Stomach smooth muscle (tissue), 2 donors: ENCODE measurements at regions not wholly inside any gene's neighbourhood (a gene's known extent, or its start where the extent isn't known, plus 50 kb on each side); places are given as distances from the start of the nearest gene placed in this dataset.

Experiments used
- H3K27ac ChIP-seq: one replicate; pipeline ENCODE4 v1.7.0; 2013; ENCODE audit warnings: mild to moderate bottlenecking, low read length, inconsistent platforms
- H3K27me3 ChIP-seq, 2 donors: one replicate each; pipeline ENCODE4 v1.7.0; 2013; ENCODE audit warnings: low read length in 2 of 2; ENCODE audit not compliant: insufficient read depth in 2 of 2, control insufficient read depth in 1 of 2
- H3K36me3 ChIP-seq, 2 donors: one replicate each; pipeline ENCODE4 v1.7.0; 2013; ENCODE audit warnings: low read length in 2 of 2; ENCODE audit not compliant: control insufficient read depth in 2 of 2, insufficient read depth in 2 of 2
- H3K4me1 ChIP-seq: one replicate; pipeline ENCODE4 v1.7.0; 2013; ENCODE audit warnings: low read length; ENCODE audit not compliant: control insufficient read depth, insufficient read depth
- H3K4me3 ChIP-seq, 2 donors: one replicate each; pipeline ENCODE4 v1.7.0; 2013; ENCODE audit warnings: low read length in 2 of 2
- H3K9ac ChIP-seq, 2 donors: one replicate each; pipeline ENCODE4 v1.7.0; 2013; ENCODE audit warnings: low read length in 2 of 2, mild to moderate bottlenecking in 1 of 2
- H3K9me3 ChIP-seq, 2 donors: one replicate each; pipeline ENCODE4 v1.7.0; 2013; ENCODE audit warnings: low read length in 2 of 2; ENCODE audit not compliant: control insufficient read depth in 2 of 2
- donor health status: healthy.
- donor health status: Pancreatic carcinoma.

DNA sequence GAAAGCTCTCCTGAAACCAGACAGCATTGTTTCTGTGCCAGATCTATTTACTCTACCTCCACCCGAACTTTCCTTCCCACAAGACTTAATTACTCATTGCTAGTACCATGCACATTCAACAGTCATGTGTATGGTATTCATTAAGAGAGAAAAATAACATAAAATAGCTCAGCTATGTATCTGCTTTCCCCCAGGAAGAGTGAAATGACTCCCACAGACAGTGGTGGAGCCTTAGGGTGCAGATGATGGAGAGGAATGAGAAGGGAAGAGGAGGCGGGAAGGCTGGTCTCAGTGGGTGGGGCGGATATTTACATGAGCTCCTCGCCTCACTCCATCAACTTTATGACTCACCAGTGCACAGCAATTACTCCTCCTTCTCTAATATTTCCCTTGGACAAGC is 724.5 kb downstream of the EPHA4 start:
- Histone ChIP-seq H3K9ac (no peak overlapping the region), H3K4me1 (no peaks in the 10 kb centered on the region), H3K27ac (no peak overlapping the region), H3K9me3 (no peaks in the 10 kb centered on the region), H3K4me3 (no peak overlapping the region), H3K27me3 (no peaks in the 10 kb centered on the region), H3K36me3 (no peaks in the 10 kb centered on the region)

DNA sequence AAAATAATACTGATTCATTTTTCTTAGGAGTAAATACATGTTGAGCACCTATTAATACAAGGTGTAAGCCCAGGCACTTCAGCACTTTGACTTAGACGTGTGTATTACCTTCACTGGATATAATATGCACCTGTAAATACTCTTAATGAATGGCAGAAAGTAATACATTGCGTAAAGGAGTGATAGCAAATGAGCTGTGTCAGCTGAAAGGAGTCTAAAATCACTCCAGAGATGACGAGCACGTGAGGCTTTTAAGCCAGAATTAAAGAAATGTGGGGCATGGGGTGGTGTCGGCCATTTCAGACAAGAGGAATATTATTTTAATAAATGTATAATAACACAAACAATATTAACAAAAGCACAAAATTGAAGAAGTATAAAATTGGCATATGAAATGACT is 722.7 kb downstream of the EPHA4 start:
- Histone ChIP-seq H3K27ac (no peak overlapping the region), H3K36me3 (no peaks in the 10 kb centered on the region), H3K4me1 (no peaks in the 10 kb centered on the region), H3K27me3 (no peaks in the 10 kb centered on the region), H3K4me3 (no peak overlapping the region), H3K9ac (no peak overlapping the region), H3K9me3 (no peaks in the 10 kb centered on the region)

DNA sequence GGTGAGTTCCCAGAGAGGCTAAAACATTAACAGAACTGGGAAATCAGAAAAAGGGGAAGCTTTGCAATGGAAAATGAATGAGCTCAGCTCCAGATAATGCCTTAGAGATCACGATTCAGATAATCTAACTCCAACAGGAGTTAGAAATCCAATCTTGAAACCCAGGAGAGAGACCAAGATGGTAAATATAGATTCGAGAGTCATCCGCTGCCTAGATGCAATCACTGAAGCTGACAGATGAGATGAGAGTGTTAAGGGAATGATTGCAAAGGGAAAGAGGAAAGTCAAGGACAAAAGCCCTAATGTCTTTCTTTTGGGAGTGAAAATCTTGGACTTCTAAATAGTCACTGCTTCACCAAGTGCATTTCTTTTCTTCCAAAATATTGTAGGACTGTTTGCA is 722.0 kb downstream of the EPHA4 start:
- no peaks in the 10 kb centered on the region for H3K36me3 ChIP-seq
- H3K9ac ChIP-seq: no peak overlapping the region
- no peak overlapping the region for H3K27ac ChIP-seq
- no peaks in the 10 kb centered on the region for H3K27me3 ChIP-seq
- no peak overlapping the region for H3K4me3 ChIP-seq
- no peaks in the 10 kb centered on the region for H3K9me3 ChIP-seq
- no peaks in the 10 kb centered on the region for H3K4me1 ChIP-seq

DNA sequence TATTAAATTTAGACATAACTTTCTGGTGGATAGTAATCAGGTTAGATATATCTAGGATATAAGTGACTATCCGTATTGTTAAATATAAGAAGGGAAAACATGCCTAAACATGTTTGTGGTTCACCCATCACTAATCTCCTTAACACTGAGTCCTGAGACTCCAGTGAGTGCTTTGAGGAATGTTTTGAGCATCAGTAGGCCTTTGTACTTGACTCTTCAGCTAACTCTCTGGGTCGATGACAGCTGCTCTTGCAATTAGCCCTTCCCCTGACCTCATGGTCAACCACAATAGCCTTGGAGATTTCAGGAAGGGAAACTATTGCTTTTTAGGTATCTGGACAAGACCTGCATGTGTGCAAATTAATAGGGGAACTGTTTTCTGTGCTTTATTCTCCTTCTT is 716.8 kb downstream of the EPHA4 start:
- H3K9me3 ChIP-seq: no peaks in the 10 kb centered on the region
- no peak overlapping the region for H3K9ac ChIP-seq
- no peak overlapping the region for H3K27ac ChIP-seq
- H3K4me1 ChIP-seq: no peaks in the 10 kb centered on the region
- H3K27me3 ChIP-seq: no peaks in the 10 kb centered on the region
- no peak overlapping the region for H3K4me3 ChIP-seq
- H3K36me3 ChIP-seq: no peaks in the 10 kb centered on the region

DNA sequence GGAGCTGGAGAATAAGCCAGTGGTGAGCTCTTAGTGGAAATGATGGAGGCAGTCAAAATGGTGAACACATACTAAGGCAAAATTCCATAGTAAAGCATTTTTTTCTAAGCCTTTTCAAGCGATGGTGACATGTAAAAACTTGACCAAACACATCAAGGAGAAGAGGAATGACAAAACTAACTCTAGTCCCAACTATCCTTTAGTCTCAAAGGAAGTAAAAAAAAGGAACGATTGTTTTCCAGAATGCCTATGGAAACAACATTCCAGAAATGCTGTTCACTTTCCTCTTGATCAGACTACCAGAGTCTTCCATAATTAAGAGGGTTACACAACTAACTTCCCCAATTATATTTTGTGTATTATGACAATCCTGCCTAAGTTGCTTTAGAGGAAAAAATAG is 715.6 kb downstream of the EPHA4 start:
- Histone ChIP-seq H3K9me3 (no peaks in the 10 kb centered on the region), H3K27ac (no peak overlapping the region), H3K4me3 (no peak overlapping the region), H3K9ac (no peak overlapping the region), H3K27me3 (no peaks in the 10 kb centered on the region), H3K36me3 (no peaks in the 10 kb centered on the region), H3K4me1 (no peaks in the 10 kb centered on the region)

DNA sequence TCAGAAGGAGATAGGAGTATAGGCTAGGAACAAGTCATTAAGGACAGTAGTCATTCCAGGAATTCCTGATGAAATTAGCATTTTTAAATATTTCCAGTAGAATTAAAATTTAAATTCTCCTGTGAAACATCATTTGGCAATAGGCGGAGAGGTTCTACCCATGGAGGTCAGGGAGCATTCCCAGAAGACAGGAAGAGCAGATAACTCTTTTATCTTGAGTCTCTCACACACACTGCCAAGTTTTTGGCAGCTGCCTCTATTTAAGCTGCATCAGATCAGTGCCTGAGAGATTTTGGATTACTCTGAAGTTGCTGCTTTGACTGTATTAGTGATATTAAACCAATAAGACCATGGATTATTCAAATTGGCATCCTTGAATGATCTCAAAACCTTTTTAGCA is 714.7 kb downstream of the EPHA4 start:
- no peak overlapping the region for H3K27ac ChIP-seq
- H3K4me1 ChIP-seq: no peaks in the 10 kb centered on the region
- no peaks in the 10 kb centered on the region for H3K27me3 ChIP-seq
- H3K36me3 ChIP-seq: no peaks in the 10 kb centered on the region
- H3K9ac ChIP-seq: no peak overlapping the region
- H3K9me3 ChIP-seq: no peaks in the 10 kb centered on the region
- no peak overlapping the region for H3K4me3 ChIP-seq

DNA sequence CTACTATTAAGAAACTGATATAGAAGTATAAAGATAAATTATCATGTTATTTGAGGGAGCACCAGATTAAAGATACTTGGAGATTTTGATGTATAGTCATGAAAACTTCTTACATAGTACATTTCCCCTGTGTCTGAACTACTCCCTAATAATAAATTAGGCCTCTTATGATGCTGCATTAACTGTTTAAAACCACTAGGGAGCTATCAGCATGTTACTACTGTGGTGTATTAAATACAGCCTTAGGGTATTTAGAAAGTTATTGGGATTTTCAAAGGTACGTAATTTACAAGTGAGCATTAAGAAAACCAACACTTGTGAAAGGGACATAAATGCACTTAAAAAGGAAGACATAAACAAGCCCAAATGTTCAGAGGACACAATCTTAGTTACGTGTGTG is 714.0 kb downstream of the EPHA4 start:
- Histone ChIP-seq H3K36me3 (no peaks in the 10 kb centered on the region), H3K9ac (no peak overlapping the region), H3K4me1 (no peaks in the 10 kb centered on the region), H3K27ac (no peak overlapping the region), H3K4me3 (no peak overlapping the region), H3K9me3 (no peaks in the 10 kb centered on the region), H3K27me3 (no peaks in the 10 kb centered on the region)

DNA sequence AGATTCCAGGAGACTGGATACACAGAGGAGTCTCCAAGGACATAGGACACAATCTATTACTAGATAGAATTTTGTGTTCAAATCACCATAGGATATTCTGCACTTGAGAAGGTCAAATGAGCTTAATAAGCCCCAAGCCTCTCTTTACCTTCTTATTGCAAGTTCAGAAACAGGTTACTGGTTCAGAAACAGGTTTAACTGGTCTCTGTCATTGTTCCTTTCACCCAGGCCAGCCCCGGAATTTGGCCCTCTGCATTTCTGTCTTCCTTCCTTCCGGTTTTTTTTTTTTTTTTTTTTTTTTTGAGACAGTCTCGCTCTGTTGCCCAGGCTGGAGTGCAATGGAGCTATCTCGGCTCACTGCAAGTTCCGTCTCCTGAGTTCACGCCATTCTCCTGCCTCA is 700.2 kb downstream of the EPHA4 start:
- no peak overlapping the region for H3K9ac ChIP-seq
- H3K4me1 ChIP-seq: no peaks in the 10 kb centered on the region
- no peak overlapping the region for H3K27ac ChIP-seq
- H3K4me3 ChIP-seq: no peak overlapping the region
- no peaks in the 10 kb centered on the region for H3K27me3 ChIP-seq
- H3K9me3 ChIP-seq: no peaks in the 10 kb centered on the region
- no peaks in the 10 kb centered on the region for H3K36me3 ChIP-seq

DNA sequence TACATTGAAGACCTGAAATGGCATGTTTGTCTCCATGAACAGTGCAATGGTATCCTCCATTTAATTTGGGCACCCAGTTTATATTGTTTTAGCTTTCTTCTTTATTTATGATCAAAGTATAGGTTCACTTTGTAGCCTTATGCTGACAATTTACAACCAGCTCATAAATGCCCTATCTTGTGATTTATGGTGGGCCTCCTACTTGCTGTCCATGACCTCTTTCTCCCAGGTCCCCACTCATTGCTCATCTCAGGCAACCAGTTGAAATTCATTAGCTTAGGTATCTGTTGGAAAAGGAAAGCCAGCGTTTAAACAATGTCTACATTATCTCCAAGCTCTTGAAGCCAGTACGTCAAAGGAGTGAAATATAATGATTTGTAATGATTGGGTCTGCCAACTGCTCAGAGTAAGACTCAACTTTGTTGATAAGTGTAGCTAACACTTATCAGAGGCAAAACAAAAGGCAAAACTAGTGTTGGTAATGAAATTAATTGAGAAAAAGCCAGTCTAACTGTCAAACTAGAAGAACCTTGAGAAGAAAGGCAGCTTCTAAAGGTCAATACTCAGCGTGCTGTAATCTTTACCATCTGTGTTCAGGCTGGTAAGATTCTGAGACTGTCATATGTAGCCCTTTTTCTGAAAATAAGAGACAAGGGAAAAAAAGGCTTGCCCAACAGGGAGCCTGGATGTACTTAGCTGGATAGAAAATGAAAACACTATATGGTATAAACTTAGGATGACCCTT is 695.9 kb downstream of the EPHA4 start:
- Histone ChIP-seq H3K4me1 (no peaks in the 10 kb centered on the region), H3K9me3 (no peaks in the 10 kb centered on the region), H3K27ac (no peak overlapping the region), H3K27me3 (no peaks in the 10 kb centered on the region), H3K9ac (no peak overlapping the region), H3K36me3 (no peaks in the 10 kb centered on the region), H3K4me3 (no peak overlapping the region)

DNA sequence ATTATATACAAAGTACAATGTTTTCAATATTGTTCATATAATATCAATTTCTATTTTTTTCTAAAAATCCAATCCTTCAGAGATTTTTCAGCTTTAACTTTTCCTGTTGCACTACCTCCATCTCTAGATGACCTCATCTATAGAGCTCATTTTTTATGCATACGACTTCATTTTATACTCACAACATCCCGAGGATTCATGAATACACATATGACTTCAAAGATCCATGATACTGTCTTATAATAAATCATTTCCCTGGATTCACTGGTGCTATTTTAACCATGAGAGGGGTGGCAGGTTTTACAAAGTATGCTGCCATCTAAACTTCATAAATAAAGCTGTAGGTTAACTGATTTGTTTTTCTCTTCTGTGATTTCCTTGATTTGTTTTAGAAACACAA is 694.6 kb downstream of the EPHA4 start:
- no peaks in the 10 kb centered on the region for H3K27me3 ChIP-seq
- no peaks in the 10 kb centered on the region for H3K9me3 ChIP-seq
- H3K36me3 ChIP-seq: no peaks in the 10 kb centered on the region
- no peak overlapping the region for H3K9ac ChIP-seq
- no peak overlapping the region for H3K27ac ChIP-seq
- H3K4me1 ChIP-seq: no peaks in the 10 kb centered on the region
- no peak overlapping the region for H3K4me3 ChIP-seq

DNA sequence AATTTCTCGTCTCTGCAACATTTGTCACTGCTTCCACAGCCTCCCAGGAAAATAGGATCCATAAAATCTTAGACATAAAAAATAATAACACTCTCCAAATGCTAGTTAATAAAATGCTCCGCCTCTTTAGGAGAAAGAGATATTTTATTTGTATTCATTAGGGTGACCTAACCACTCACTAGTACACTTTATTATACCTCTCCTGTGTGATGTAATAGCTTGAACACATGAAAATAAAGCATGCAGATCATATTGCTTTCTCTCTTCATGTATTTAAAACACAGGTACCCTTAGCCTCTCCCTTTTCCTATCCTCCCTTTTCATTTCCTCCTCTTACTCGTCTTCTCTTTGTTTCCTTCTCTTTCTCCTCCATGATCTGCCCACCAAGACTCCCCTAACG is 694.2 kb downstream of the EPHA4 start:
- no peaks in the 10 kb centered on the region for H3K27me3 ChIP-seq
- no peaks in the 10 kb centered on the region for H3K4me1 ChIP-seq
- H3K4me3 ChIP-seq: no peak overlapping the region
- no peaks in the 10 kb centered on the region for H3K36me3 ChIP-seq
- no peak overlapping the region for H3K9ac ChIP-seq
- no peaks in the 10 kb centered on the region for H3K9me3 ChIP-seq
- H3K27ac ChIP-seq: no peak overlapping the region
